Esophagus muscularis mucosa (tissue), 4 donors: ENCODE measurements at regions not wholly inside any gene's neighbourhood (a gene's known extent, or its start where the extent isn't known, plus 50 kb on each side); places are given as distances from the start of the nearest gene placed in this dataset.

Experiments used
- DNase-seq: peaks from one replicate; pipeline ENCODE4 v3.0.0-alpha.2; 2017; ENCODE audit errors: extremely low spot score
- H3K27ac ChIP-seq, 4 donors: fragments of 200-600 bp; sonication (generic); replicated peaks in 1 of 4; 1 replicate in 3 of 4; 2 replicates in 1 of 4; pipeline ENCODE4 v1.5.1; 2016 to 2019; ENCODE audit warnings: mild to moderate bottlenecking in 1 of 4
- H3K27me3 ChIP-seq, 4 donors: fragments of 200-600 bp; sonication (generic); one replicate each; pipeline versions ENCODE4 v1.5.1 to v1.6.0; 2016 to 2019
- H3K36me3 ChIP-seq, 4 donors: fragments of 200-600 bp; sonication (generic); one replicate each; pipeline ENCODE4 v1.5.1; 2016 to 2019
- H3K4me1 ChIP-seq, 4 donors: fragments of 200-600 bp; sonication (generic); one replicate each; pipeline ENCODE4 v1.5.1; 2016 to 2019
- H3K4me3 ChIP-seq, 4 donors: fragments of 200-600 bp; sonication (generic); 1 replicate in 2 of 4; 2 replicates in 2 of 4; pipeline ENCODE4 v1.5.1; 2016 to 2019; ENCODE audit warnings: mild to moderate bottlenecking in 4 of 4, moderate library complexity in 1 of 4
- H3K9me3 ChIP-seq, 4 donors: fragments of 200-600 bp; sonication (generic); 1 replicate in 3 of 4; 2 replicates in 1 of 4; pipeline ENCODE4 v1.5.1; 2016 to 2019
- CTCF ChIP-seq, 3 experiments: fragments of 200-600 bp in 2 of 3; fragments of 450-650 bp in 1 of 3; sonication (generic) in 2 of 3; IDR thresholded peaks; one replicate each; pipeline ENCODE4 v1.5.1; 2017 to 2019; ENCODE audit warnings: antibody characterized with exemption in 3 of 3, mild to moderate bottlenecking in 2 of 3, moderate library complexity in 1 of 3
- EP300 ChIP-seq: sonication (generic); formaldehyde crosslinking; IDR thresholded peaks from one replicate; pipeline ENCODE4 v1.6.1; 2017; ENCODE audit warnings: antibody characterized with exemption
- POLR2A ChIP-seq: fragments of 450-650 bp; IDR thresholded peaks from one replicate; pipeline ENCODE4 v1.6.1; 2017; ENCODE audit warnings: antibody characterized with exemption, moderate library complexity, mild to moderate bottlenecking, low read depth
- POLR2AphosphoS5 ChIP-seq, 2 donors: sonication (generic); formaldehyde crosslinking; IDR thresholded peaks; one replicate each; pipeline ENCODE4 v1.6.1; 2017; ENCODE audit warnings: antibody characterized with exemption in 2 of 2
- WGBS: methylation state at CpG from one replicate; pipeline ENCODE4 v1.1.5; 2018; 5-methylcytosine and 5-hydroxymethylcytosine counted together
- intact Hi-C: fragments of 100-400 bp; cut with DNase I; formaldehyde crosslinking; loops from one replicate; pipeline ENCODE4 v1.15.1; 2023

GRCh38 chr5:104965006-104965405, 1402.4 kb upstream of the NUDT12 start:
- Histone ChIP-seq H3K4me1 (no peaks in the 10 kb centered on the region), H3K27ac (no peak overlapping the region), H3K9me3 (no peaks in the 10 kb centered on the region), H3K27me3 (no peaks in the 10 kb centered on the region), H3K36me3 (no peaks in the 10 kb centered on the region), H3K4me3 (no peak overlapping the region)
- TF ChIP-seq EP300: no peak
- TF ChIP-seq POLR2AphosphoS5 (IDR thresholded peaks at IDR 0.05): no peak
- TF ChIP-seq CTCF (IDR thresholded peaks at IDR 0.05): no peak
- TF ChIP-seq POLR2A: no peak
- intact Hi-C loops: no loop called here
- WGBS: 31% methylated on average over 1 of the region's 1 CpG
- DNase-seq: no peak

- Histone ChIP-seq H3K36me3 (no peaks in the 10 kb centered on the region), H3K4me1 (no peaks in the 10 kb centered on the region), H3K27me3 (no peaks in the 10 kb centered on the region), H3K27ac (no peak overlapping the region), H3K4me3 (no peak overlapping the region), H3K9me3 (no peaks in the 10 kb centered on the region)
- intact Hi-C loops: no loop called here
- 61% methylated on average over 2 of the region's 2 CpGs for WGBS
- no peak for DNase-seq
- no peak for TF ChIP-seq CTCF (IDR thresholded peaks at IDR 0.05)
Observed at GRCh38 chr5:104955479-104955878, 1392.9 kb upstream of the NUDT12 start.

GRCh38 chr5:104952876-104953275, 1390.3 kb upstream of the NUDT12 start:
- intact Hi-C loops: no loop called here
- TF ChIP-seq POLR2A (no peak), POLR2AphosphoS5 (IDR thresholded peaks at IDR 0.05) (no peak), CTCF (IDR thresholded peaks at IDR 0.05) (no peak), EP300 (no peak)
- DNase-seq: no peak
- no peaks in the 10 kb centered on the region for H3K9me3 ChIP-seq
- WGBS: 81% methylated on average over 1 of the region's 1 CpG
- no peaks in the 10 kb centered on the region for H3K4me1 ChIP-seq
- no peaks in the 10 kb centered on the region for H3K27me3 ChIP-seq
- no peaks in the 10 kb centered on the region for H3K36me3 ChIP-seq
- no peak overlapping the region for H3K4me3 ChIP-seq
- no peak overlapping the region for H3K27ac ChIP-seq

GRCh38 chr5:104951829-104952228, 1389.2 kb upstream of the NUDT12 start:
- H3K27me3 ChIP-seq: no peaks in the 10 kb centered on the region
- no peaks in the 10 kb centered on the region for H3K36me3 ChIP-seq
- DNase-seq: no peak
- no peak overlapping the region for H3K4me3 ChIP-seq
- H3K9me3 ChIP-seq: no peaks in the 10 kb centered on the region
- WGBS: 90% methylated on average over 2 of the region's 3 CpGs
- H3K27ac ChIP-seq: no peak overlapping the region
- no peaks in the 10 kb centered on the region for H3K4me1 ChIP-seq
- intact Hi-C loops: no loop called here
- no peak for TF ChIP-seq EP300
- no peak for TF ChIP-seq POLR2A
- no peak for TF ChIP-seq POLR2AphosphoS5 (IDR thresholded peaks at IDR 0.05)
- TF ChIP-seq CTCF (IDR thresholded peaks at IDR 0.05): no peak

- Histone ChIP-seq H3K9me3 (no peaks in the 10 kb centered on the region), H3K27me3 (no peaks in the 10 kb centered on the region), H3K4me3 (no peak overlapping the region), H3K27ac (no peak overlapping the region), H3K36me3 (no peaks in the 10 kb centered on the region), H3K4me1 (no peaks in the 10 kb centered on the region)
- WGBS: 100% methylated on average over 1 of the region's 1 CpG
- no peak for DNase-seq
- intact Hi-C loops: no loop called here
- TF ChIP-seq POLR2A (no peak), EP300 (no peak), POLR2AphosphoS5 (IDR thresholded peaks at IDR 0.05) (no peak), CTCF (IDR thresholded peaks at IDR 0.05) (no peak)
Observed at GRCh38 chr5:104947076-104947475, 1384.5 kb upstream of the NUDT12 start.
